Thyroid gland (tissue), 4 donors: ENCODE measurements at regions not wholly inside any gene's neighbourhood (a gene's known extent, or its start where the extent isn't known, plus 50 kb on each side); places are given as distances from the start of the nearest gene placed in this dataset.

Experiments
- DNase-seq, 2 donors: peaks; one replicate each; pipeline ENCODE4 v3.0.0-alpha.2; 2019
- H3K27ac ChIP-seq, 3 donors: fragments of 200-600 bp; sonication (generic); 1 replicate in 2 of 3; 2 replicates in 1 of 3; pipeline ENCODE4 v1.5.1; 2016 to 2019; ENCODE audit warnings: mild to moderate bottlenecking in 1 of 3, moderate library complexity in 1 of 3
- H3K27me3 ChIP-seq: fragments of 200-600 bp; sonication (generic); one replicate; pipeline ENCODE4 v1.5.1; 2019
- H3K36me3 ChIP-seq, 2 donors: fragments of 200-600 bp; sonication (generic); one replicate each; pipeline ENCODE4 v1.5.1; 2016 to 2019
- H3K4me1 ChIP-seq, 2 donors: fragments of 200-600 bp; sonication (generic); one replicate each; pipeline ENCODE4 v1.5.1; 2017 to 2019
- H3K4me3 ChIP-seq, 3 donors: fragments of 200-600 bp; sonication (generic); replicated peaks in 1 of 3; 1 replicate in 2 of 3; 2 replicates in 1 of 3; pipeline ENCODE4 v1.5.1; 2016; ENCODE audit warnings: mild to moderate bottlenecking in 1 of 3
- H3K9me3 ChIP-seq: fragments of 200-600 bp; sonication (generic); one replicate; pipeline ENCODE4 v1.5.1; 2017
- CTCF ChIP-seq, 6 experiments: fragments of 200-600 bp in 3 of 6; fragments of 450-650 bp in 3 of 6; sonication (generic) in 3 of 6; IDR thresholded peaks; one replicate each; pipeline ENCODE4 v1.5.1; 2016 to 2019; ENCODE audit warnings: antibody characterized with exemption in 6 of 6, mild to moderate bottlenecking in 2 of 6, inconsistent platforms in 1 of 6, moderate library complexity in 1 of 6
- POLR2A ChIP-seq, 2 donors: fragments of 450-650 bp; IDR thresholded peaks; one replicate each; pipeline ENCODE4 v1.6.1; 2017; ENCODE audit warnings: antibody characterized with exemption in 2 of 2, mild to moderate bottlenecking in 2 of 2, moderate library complexity in 1 of 2
- WGBS, 2 donors: methylation state at CpG; one replicate each; pipeline ENCODE4 v1.1.5; 2017; 5-methylcytosine and 5-hydroxymethylcytosine counted together
- intact Hi-C: fragments of 100-400 bp; cut with DNase I; formaldehyde crosslinking; loops from one replicate; pipeline ENCODE4 v1.15.1; 2023

GRCh38 chr9:81499594-81499993 lies 189.8 kb downstream of the TLE1 start:
- Histone ChIP-seq H3K27me3 (no peaks in the 10 kb centered on the region), H3K27ac (no peak overlapping the region)

GRCh38 chr9:81499021-81499454 lies 190.3 kb downstream of the TLE1 start:
- intact Hi-C loops = no loop called here
- no peaks in the 10 kb centered on the region for H3K9me3 ChIP-seq
- H3K4me1 ChIP-seq = peaks cover 0 to 7% of the 10 kb centered on the region in 2 donors
- WGBS, 2 donors = 54 to 65% methylated on average over 6 of the region's 6 CpGs
- H3K27ac ChIP-seq = no peak overlapping the region
- no peak for TF ChIP-seq CTCF (IDR thresholded peaks at IDR 0.05)
- no peak for TF ChIP-seq POLR2A (IDR thresholded peaks at IDR 0.05)
- peak in 1 of 2 donors; percentile 20 for DNase-seq
- H3K36me3 ChIP-seq = no peaks in the 10 kb centered on the region
- no peaks in the 10 kb centered on the region for H3K27me3 ChIP-seq
- no peak overlapping the region for H3K4me3 ChIP-seq

More at GRCh38 chr9:81499594-81499993, 189.8 kb downstream of the TLE1 start:
- no peak for TF ChIP-seq POLR2A (IDR thresholded peaks at IDR 0.05)
- TF ChIP-seq CTCF (IDR thresholded peaks at IDR 0.05) = no peak
- H3K4me3 ChIP-seq = no peak overlapping the region
- intact Hi-C loops = no loop called here
- WGBS, 2 donors = 79 to 89% methylated on average over 2 of the region's 2 CpGs
- H3K4me1 ChIP-seq = peaks cover 0 to 7% of the 10 kb centered on the region in 2 donors
- no peak for DNase-seq
- no peaks in the 10 kb centered on the region for H3K36me3 ChIP-seq
- H3K9me3 ChIP-seq = no peaks in the 10 kb centered on the region

- Histone ChIP-seq H3K27ac (no peak overlapping the region), H3K4me1 (peaks cover 0 to 7% of the 10 kb centered on the region in 2 donors), H3K9me3 (no peaks in the 10 kb centered on the region), H3K36me3 (no peaks in the 10 kb centered on the region), H3K4me3 (no peak overlapping the region), H3K27me3 (no peaks in the 10 kb centered on the region)
- intact Hi-C loops = no loop called here
- 87 to 88% methylated on average over 5 of the region's 5 CpGs for WGBS, 2 donors
- TF ChIP-seq POLR2A (IDR thresholded peaks at IDR 0.05) (no peak), CTCF (IDR thresholded peaks at IDR 0.05) (no peak)
- DNase-seq = no peak
These were observed 190.8 kb downstream of the TLE1 start for GRCh38 chr9:81498576-81498975.

GRCh38 chr9:81497091-81497490 lies 192.3 kb downstream of the TLE1 start:
- intact Hi-C loops = no loop called here
- no peak for DNase-seq
- no peaks in the 10 kb centered on the region for H3K27me3 ChIP-seq
- H3K27ac ChIP-seq = no peak overlapping the region
- no peaks in the 10 kb centered on the region for H3K36me3 ChIP-seq
- H3K4me1 ChIP-seq = peaks cover 0 to 7% of the 10 kb centered on the region in 2 donors
- no peaks in the 10 kb centered on the region for H3K9me3 ChIP-seq
- TF ChIP-seq POLR2A (IDR thresholded peaks at IDR 0.05) (no peak), CTCF (IDR thresholded peaks at IDR 0.05) (no peak)
- WGBS, 2 donors = 61 to 79% methylated on average over 1 of the region's 1 CpG
- no peak overlapping the region for H3K4me3 ChIP-seq

GRCh38 chr9:81492710-81493447 lies 196.5 kb downstream of the TLE1 start:
- Histone ChIP-seq H3K36me3 (no peaks in the 10 kb centered on the region), H3K4me1 (no peaks in the 10 kb centered on the region), H3K27me3 (no peaks in the 10 kb centered on the region), H3K4me3 (no peak overlapping the region), H3K9me3 (no peaks in the 10 kb centered on the region), H3K27ac (no peak overlapping the region)
- TF ChIP-seq POLR2A (IDR thresholded peaks at IDR 0.05) (no peak), CTCF (IDR thresholded peaks at IDR 0.05) (no peak)
- intact Hi-C loops = no loop called here
- no peak for DNase-seq
- WGBS, 2 donors = 58 to 69% methylated on average over 1 of the region's 1 CpG
